Erythroblast (primary cell): ENCODE measurements at regions not wholly inside any gene's neighbourhood (a gene's known extent, or its start where the extent isn't known, plus 50 kb on each side); places are given as distances from the start of the nearest gene placed in this dataset.

ENCODE experiments used
- GATA1 ChIP-seq: IDR thresholded peaks from 2 replicates; pipeline ENCODE4 v1.6.1; 2011; ENCODE audit warnings: low read depth, mild to moderate bottlenecking, control low read depth, low read length, moderate library complexity
- POLR2A ChIP-seq: IDR thresholded peaks from 2 replicates; pipeline ENCODE4 v1.6.1; 2011; ENCODE audit warnings: mild to moderate bottlenecking, low read length

GRCh38 chr13:50283017-50283416 is 267.8 kb downstream of the KCNRG start:
- TF ChIP-seq POLR2A = no peak
- no peak for TF ChIP-seq GATA1
